Body of pancreas (tissue), 4 donors: ENCODE measurements at regions not wholly inside any gene's neighbourhood (a gene's known extent, or its start where the extent isn't known, plus 50 kb on each side); places are given as distances from the start of the nearest gene placed in this dataset.

Experiments used
- CTCF ChIP-seq, 7 experiments: fragments of 450-650 bp in 4 of 7; fragments of 200-600 bp in 3 of 7; sonication (generic) in 3 of 7; IDR thresholded peaks; one replicate each; pipeline ENCODE4 v1.5.1; 2016 to 2019; ENCODE audit warnings: antibody characterized with exemption in 7 of 7
- POLR2A ChIP-seq, 3 donors: fragments of 450-650 bp; IDR thresholded peaks; one replicate each; pipeline ENCODE4 v1.6.1; 2016; ENCODE audit warnings: antibody characterized with exemption in 3 of 3, mild to moderate bottlenecking in 2 of 3

- TF ChIP-seq POLR2A (IDR thresholded peaks at IDR 0.05) = no peak
- no peak for TF ChIP-seq CTCF (IDR thresholded peaks at IDR 0.05)
Observed at GRCh38 chr10:2476812-2477553, 590.4 kb upstream of the PFKP start.
